Ecto neural progenitor cell (in vitro differentiated cells): ENCODE measurements at regions not wholly inside any gene's neighbourhood (a gene's known extent, or its start where the extent isn't known, plus 50 kb on each side); places are given as distances from the start of the nearest gene placed in this dataset.
"Not testable (repeated sequence)": the region's sequence is repeated elsewhere in the genome, so short reads cannot be mapped to it uniquely, and the experiment has no call there.

ENCODE experiments used
- DNase-seq: peaks from one replicate; pipeline ENCODE4 v3.0.0-alpha.2; 2018; ENCODE audit warnings: low spot score

- DNase-seq: peak; percentile 71
Measured at GRCh38 chr6:27582928-27583725, 110.2 kb upstream of the ZNF184 start.

GRCh38 chr6:27579973-27580372 lies 107.1 kb upstream of the ZNF184 start:
- no peak for DNase-seq

GRCh38 chr6:27577922-27578321 lies 105.0 kb upstream of the ZNF184 start:
- DNase-seq: no peak

- DNase-seq: no peak
Measured at GRCh38 chr6:27575594-27576361, 102.9 kb upstream of the ZNF184 start.

GRCh38 chr6:27568226-27568897 lies 95.5 kb upstream of the ZNF184 start:
- DNase-seq: no peak

- peak; percentile 70 for DNase-seq
Measured at GRCh38 chr6:27565839-27566779, 93.2 kb upstream of the ZNF184 start.

- no peak for DNase-seq
Measured at GRCh38 chr6:27562027-27562410, 89.1 kb upstream of the ZNF184 start.

GRCh38 chr6:27558028-27558724 lies 85.3 kb upstream of the ZNF184 start:
- no peak for DNase-seq

- DNase-seq: no peak
Measured at GRCh38 chr6:27556406-27556805, 83.5 kb upstream of the ZNF184 start.

- peak; percentile 81 for DNase-seq
Measured at GRCh38 chr6:27553123-27553904, 80.4 kb upstream of the ZNF184 start.

- DNase-seq: no peak
Measured at GRCh38 chr6:27551607-27552006, 78.7 kb upstream of the ZNF184 start.

- DNase-seq: no peak
Measured at GRCh38 chr6:27550692-27551091, 77.8 kb upstream of the ZNF184 start.

GRCh38 chr6:27549241-27549598 lies 76.3 kb upstream of the ZNF184 start:
- DNase-seq: not testable (repeated sequence)

- DNase-seq: peak; percentile 73
Measured at GRCh38 chr6:27547157-27548075, 74.5 kb upstream of the ZNF184 start.

GRCh38 chr6:27546522-27546921 lies 73.6 kb upstream of the ZNF184 start:
- no peak for DNase-seq

- DNase-seq: peak; percentile 84
Measured at GRCh38 chr6:27545271-27546046, 72.6 kb upstream of the ZNF184 start.

- DNase-seq: no peak
Measured at GRCh38 chr6:27544612-27545260, 71.8 kb upstream of the ZNF184 start.

GRCh38 chr6:27544135-27544534 lies 71.2 kb upstream of the ZNF184 start:
- DNase-seq: not testable (repeated sequence)
